ENCODE measurements at regions not wholly inside any gene's neighbourhood (a gene's known extent, or its start where the extent isn't known, plus 50 kb on each side); places are given as distances from the start of the nearest gene placed in this dataset.

DNA sequence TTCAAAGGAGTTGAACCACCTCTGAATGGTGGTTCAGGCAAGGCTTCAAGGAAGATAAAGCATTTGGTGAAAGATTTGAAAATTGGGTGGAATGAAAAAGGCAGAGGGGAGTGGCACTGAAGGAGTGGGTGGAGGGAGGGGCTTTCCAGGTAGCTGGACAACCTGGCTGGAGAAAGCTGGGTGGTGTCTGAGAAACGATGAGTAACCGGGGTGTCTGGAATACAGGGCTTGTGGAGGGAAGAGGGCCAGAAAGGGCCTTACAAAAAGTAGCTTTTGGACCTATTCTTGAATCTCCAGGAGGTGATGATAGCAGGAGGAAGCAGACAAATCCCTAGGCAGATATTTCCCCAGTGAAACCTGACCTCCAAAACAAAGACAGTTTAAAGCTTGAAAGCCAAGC, 99.3 kb downstream of the RASSF10 start:
- no peak overlapping the region for H3K56ac ChIP-seq (replicated peaks; ENCODE audit: insufficient read length, low read depth, low read length)
- no peaks in the 10 kb centered on the region for H3K79me1 ChIP-seq (ENCODE audit: low read depth, low read length)
- H2AFZ ChIP-seq (ENCODE audit: low read length) = no peak overlapping the region
- no peaks in the 10 kb centered on the region for H4K20me1 ChIP-seq (replicated peaks in 1 of 2; ENCODE audit: control insufficient read depth in 1 of 2, insufficient read depth in 2 of 2, low read length in 2 of 2)
- no peak overlapping the region for H3K4me2 ChIP-seq (ENCODE audit: insufficient read depth in 1 of 2, low read depth in 2 of 2, low read length in 2 of 2)
- no peak overlapping the region for H4K8ac ChIP-seq (ENCODE audit: extremely low read depth, insufficient read depth, low read length)
- no peak overlapping the region for H2BK120ac ChIP-seq (replicated peaks; ENCODE audit: low read depth, low read length)
- H4K91ac ChIP-seq (replicated peaks; ENCODE audit: insufficient read length, low read length) = no peak overlapping the region
- H3K4me3 ChIP-seq (ENCODE audit: extremely low read depth in 1 of 4, insufficient read depth in 2 of 4, low read depth in 3 of 4, low read length in 4 of 4) = no peak overlapping the region
- H3K9me3 ChIP-seq (ENCODE audit: insufficient read depth in 2 of 2, low read depth in 1 of 2, low read length in 1 of 2) = no peaks in the 10 kb centered on the region
- no peak overlapping the region for H2BK20ac ChIP-seq (ENCODE audit: low read length)
- no peak for TF ChIP-seq JUND (IDR thresholded peaks at IDR 0.05; ENCODE audit: low read length)
- no peak for TF ChIP-seq RAD21 (IDR thresholded peaks at IDR 0.05 in 1 of 2, conservative IDR thresholded peaks at IDR 0.05 in 1 of 2; ENCODE audit: low read depth in 2 of 2, low read length in 2 of 2)
- no peak for TF ChIP-seq TEAD4 (IDR thresholded peaks at IDR 0.05; ENCODE audit: low read depth, low read length)
- no peak for TF ChIP-seq MAFK (IDR thresholded peaks at IDR 0.05; ENCODE audit: low read depth, low read length)
- TF ChIP-seq, protein P1, sequence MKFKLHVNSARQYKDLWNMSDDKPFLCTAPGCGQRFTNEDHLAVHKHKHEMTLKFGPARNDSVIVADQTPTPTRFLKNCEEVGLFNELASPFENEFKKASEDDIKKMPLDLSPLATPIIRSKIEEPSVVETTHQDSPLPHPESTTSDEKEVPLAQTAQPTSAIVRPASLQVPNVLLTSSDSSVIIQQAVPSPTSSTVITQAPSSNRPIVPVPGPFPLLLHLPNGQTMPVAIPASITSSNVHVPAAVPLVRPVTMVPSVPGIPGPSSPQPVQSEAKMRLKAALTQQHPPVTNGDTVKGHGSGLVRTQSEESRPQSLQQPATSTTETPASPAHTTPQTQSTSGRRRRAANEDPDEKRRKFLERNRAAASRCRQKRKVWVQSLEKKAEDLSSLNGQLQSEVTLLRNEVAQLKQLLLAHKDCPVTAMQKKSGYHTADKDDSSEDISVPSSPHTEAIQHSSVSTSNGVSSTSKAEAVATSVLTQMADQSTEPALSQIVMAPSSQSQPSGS (IDR thresholded peaks at IDR 0.05; ENCODE audit: low read length) = no peak
- no peak for TF ChIP-seq NANOG (IDR thresholded peaks at IDR 0.05; ENCODE audit: insufficient read depth, low read depth, low read length, poor library complexity, severe bottlenecking)
- no peak for TF ChIP-seq PHF8 (conservative IDR thresholded peaks at IDR 0.05; ENCODE audit: low read depth, low read length)
- no peak for TF ChIP-seq TBP (IDR thresholded peaks at IDR 0.05; ENCODE audit: low read depth, low read length)
- TF ChIP-seq SIRT6 (IDR thresholded peaks at IDR 0.05; ENCODE audit: low read length) = no peak
- no peak for TF ChIP-seq RFX5 (IDR thresholded peaks at IDR 0.05; ENCODE audit: borderline replicate concordance, low read depth, low read length)
- TF ChIP-seq, protein P2, sequence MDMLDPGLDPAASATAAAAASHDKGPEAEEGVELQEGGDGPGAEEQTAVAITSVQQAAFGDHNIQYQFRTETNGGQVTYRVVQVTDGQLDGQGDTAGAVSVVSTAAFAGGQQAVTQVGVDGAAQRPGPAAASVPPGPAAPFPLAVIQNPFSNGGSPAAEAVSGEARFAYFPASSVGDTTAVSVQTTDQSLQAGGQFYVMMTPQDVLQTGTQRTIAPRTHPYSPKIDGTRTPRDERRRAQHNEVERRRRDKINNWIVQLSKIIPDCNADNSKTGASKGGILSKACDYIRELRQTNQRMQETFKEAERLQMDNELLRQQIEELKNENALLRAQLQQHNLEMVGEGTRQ (IDR thresholded peaks at IDR 0.05; ENCODE audit: low read length) = no peak
- TF ChIP-seq EZH2 (IDR thresholded peaks at IDR 0.05; ENCODE audit: low read depth, low read length, severe bottlenecking) = no peak
- 72% methylated on average over 2 of the region's 2 CpGs; no CpG with 5 or more reads in 1 of the 2 experiments for WGBS, 2 experiments (ENCODE audit: extremely low coverage in 1 of 2, insufficient coverage in 1 of 2, insufficient read length in 1 of 2, insufficient replicate concordance in 2 of 2, low coverage in 1 of 2, low lambda C conversion rate in 2 of 2, missing lambda C conversion rate in 1 of 2)
- POLR2A ChIA-PET (ENCODE audit: partially characterized antibody) = no interaction called here
- no peak overlapping the region for H2BK12ac ChIP-seq (ENCODE audit: low read depth, low read length)
- H2AK5ac ChIP-seq (ENCODE audit: low read depth, low read length) = no peak overlapping the region
- H3K23me2 ChIP-seq (ENCODE audit: low read depth, low read length) = no peaks in the 10 kb centered on the region
- no peaks in the 10 kb centered on the region for H3K79me2 ChIP-seq (ENCODE audit: control insufficient read depth in 1 of 2, insufficient read depth in 2 of 2, low read length in 2 of 2)
- peaks cover 0 to 7% (median 2%) of the 10 kb centered on the region in 4 experiments; a peak in 4 of 7 replicates for H3K4me1 ChIP-seq (replicated peaks in 1 of 4; ENCODE audit: control insufficient read depth in 3 of 4, insufficient read depth in 4 of 4, low read length in 3 of 4)
- CTCF ChIA-PET (ENCODE audit: partially characterized antibody) = interaction anchor here (0.8 to 0.9 kb wide), 2 partner anchors 9 to 841 kb away, joined by 3 to 4 read pairs; no protein-coding TSS in a partner anchor
- DNase-seq (ENCODE audit: low read depth in 1 of 2, low spot score in 2 of 2) (no peak), FAIRE-seq (no peak)
- no peak overlapping the region for H2BK15ac ChIP-seq (ENCODE audit: low read length)
- H3K27me3 ChIP-seq (replicated peaks in 1 of 4; ENCODE audit: control insufficient read depth in 3 of 4, extremely low read depth in 1 of 4, insufficient read depth in 3 of 4, low read length in 3 of 4) = no peaks in the 10 kb centered on the region
- no peak overlapping the region for H2BK5ac ChIP-seq (ENCODE audit: low read depth, low read length)
- H3K23ac ChIP-seq (ENCODE audit: insufficient read length) = no peak overlapping the region
- H3K27ac ChIP-seq (ENCODE audit: low read depth, low read length) = no peak overlapping the region
- H3K9ac ChIP-seq (replicated peaks in 1 of 4; ENCODE audit: extremely low read depth in 1 of 4, low read depth in 3 of 4, low read length in 3 of 4) = no peak overlapping the region
- no peak overlapping the region for H4K5ac ChIP-seq (ENCODE audit: insufficient read length, low read depth, low read length)
- H3K14ac ChIP-seq (ENCODE audit: insufficient read length) = no peak overlapping the region
- H3K36me3 ChIP-seq (ENCODE audit: control insufficient read depth in 2 of 4, insufficient read depth in 4 of 4, low read length in 3 of 4) = no peaks in the 10 kb centered on the region
- no peak overlapping the region for H3K18ac ChIP-seq (ENCODE audit: extremely low read depth, low read length)
- no peak overlapping the region for H3K4ac ChIP-seq (replicated peaks; ENCODE audit: insufficient read length, low read depth, low read length)
